Skeletal muscle cell (primary cell): ENCODE measurements at regions not wholly inside any gene's neighbourhood (a gene's known extent, or its start where the extent isn't known, plus 50 kb on each side); places are given as distances from the start of the nearest gene placed in this dataset.
"Not testable (repeated sequence)": the region's sequence is repeated elsewhere in the genome, so short reads cannot be mapped to it uniquely, and the experiment has no call there.

Source experiments
- DNase-seq: peaks from one replicate; pipeline ENCODE4 v3.0.0-alpha.2; 2010; ENCODE audit warnings: low read depth
- H3K4me3 ChIP-seq: 2 replicates; pipeline ENCODE4 v1.5.1; 2011; ENCODE audit warnings: low read depth, mild to moderate bottlenecking, control low read depth, low read length, moderate library complexity

- H3K4me3 ChIP-seq, result no peak overlapping the region
- DNase-seq, result peak; percentile 24
Observed at GRCh38 chr6:67766057-67766456, 869.0 kb upstream of the ADGRB3 start.

DNA sequence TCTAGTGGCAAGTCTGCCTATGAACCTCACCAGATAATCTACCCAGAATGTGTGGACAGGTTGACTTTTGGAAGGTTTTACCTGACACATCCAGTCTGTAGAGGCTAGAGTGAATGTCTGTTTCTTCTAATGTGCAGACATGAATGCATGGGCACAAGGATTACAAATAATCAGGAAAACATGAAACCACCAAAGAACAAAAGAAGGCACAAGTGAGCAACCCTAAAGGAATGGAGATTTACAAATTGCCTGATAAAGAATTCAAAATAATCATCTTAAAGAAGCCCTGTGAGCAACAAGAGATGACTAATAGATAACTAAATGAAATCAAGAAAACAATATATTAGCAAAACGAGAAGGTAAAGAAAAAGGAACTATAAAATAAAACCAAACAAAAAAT, 876.1 kb upstream of the ADGRB3 start:
- DNase-seq, result no peak
- no peak overlapping the region for H3K4me3 ChIP-seq

- DNase-seq, result no peak
- no peak overlapping the region for H3K4me3 ChIP-seq
Observed at GRCh38 chr6:67757465-67758033, 877.5 kb upstream of the ADGRB3 start.

GRCh38 chr6:67748521-67748920, 886.6 kb upstream of the ADGRB3 start:
- no peak for DNase-seq
- H3K4me3 ChIP-seq, result no peak overlapping the region

DNA sequence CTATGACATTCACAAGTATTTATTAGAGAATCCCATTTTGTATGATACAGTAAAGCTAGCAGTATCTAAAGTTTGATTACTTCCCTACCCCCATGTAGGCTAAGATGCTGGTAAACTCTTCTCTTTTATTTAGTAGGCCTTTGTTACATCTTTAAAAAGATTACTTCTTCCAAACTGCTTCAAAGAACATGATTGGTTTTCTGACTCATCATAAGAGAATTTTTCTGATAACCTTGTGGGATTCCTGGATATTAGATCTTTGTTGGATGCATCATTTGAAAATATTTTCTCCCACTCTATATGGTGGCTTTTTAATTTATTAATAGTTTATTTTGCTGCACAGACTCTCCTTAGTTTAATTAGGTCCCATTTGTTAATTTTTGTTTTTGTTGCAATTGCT, 898.3 kb upstream of the ADGRB3 start:
- H3K4me3 ChIP-seq, result no peak overlapping the region
- no peak for DNase-seq

GRCh38 chr6:67736161-67736560, 898.9 kb upstream of the ADGRB3 start:
- no peak for DNase-seq
- H3K4me3 ChIP-seq, result no peak overlapping the region

- DNase-seq, result no peak
- H3K4me3 ChIP-seq, result no peak overlapping the region
Observed at GRCh38 chr6:67735623-67736022, 899.5 kb upstream of the ADGRB3 start.

- DNase-seq, result no peak
- no peak overlapping the region for H3K4me3 ChIP-seq
Observed at GRCh38 chr6:67722861-67723261, 912.2 kb upstream of the ADGRB3 start.

DNA sequence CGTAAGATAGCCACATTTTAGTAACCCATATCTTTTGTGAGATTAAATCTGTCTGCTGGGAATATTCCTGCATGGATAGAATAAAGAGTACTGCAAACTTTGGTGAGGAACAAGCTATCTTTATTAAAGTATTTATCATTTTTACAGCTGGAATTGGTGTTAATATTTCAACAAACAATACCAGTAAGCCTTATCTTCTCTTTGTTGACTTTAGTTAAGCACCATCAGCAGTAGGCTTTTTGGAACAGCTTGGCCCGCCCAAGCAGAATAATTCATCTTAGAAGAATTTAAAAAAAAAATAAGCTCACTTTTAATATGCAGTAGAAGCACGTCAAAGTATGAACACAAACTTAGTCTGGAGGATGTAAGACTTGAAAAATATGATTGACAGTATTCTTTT, 917.8 kb upstream of the ADGRB3 start:
- DNase-seq, result no peak
- no peak overlapping the region for H3K4me3 ChIP-seq

DNA sequence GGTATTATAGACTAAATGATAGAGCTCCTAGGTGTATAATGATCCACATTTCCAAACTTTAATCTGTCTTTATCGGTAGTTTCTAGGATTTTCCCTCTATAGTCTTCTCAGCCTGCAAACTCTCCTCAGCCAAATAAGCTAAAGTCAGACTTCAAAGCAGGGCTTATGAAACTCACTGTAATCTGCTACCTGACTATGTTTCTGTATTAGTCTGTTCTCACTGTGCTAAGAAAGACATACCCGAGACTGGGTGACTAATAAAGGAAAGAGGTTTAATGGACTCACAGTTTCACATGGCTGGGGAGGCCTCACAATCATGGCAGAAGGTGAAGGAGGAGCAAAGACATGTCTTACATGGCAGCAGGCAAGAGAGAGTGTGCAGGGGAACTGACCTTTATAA, 928.7 kb upstream of the ADGRB3 start:
- no peak for DNase-seq
- H3K4me3 ChIP-seq, result no peak overlapping the region

- no peak overlapping the region for H3K4me3 ChIP-seq
- no peak for DNase-seq
Observed at GRCh38 chr6:67698534-67698933, 936.5 kb upstream of the ADGRB3 start.

DNA sequence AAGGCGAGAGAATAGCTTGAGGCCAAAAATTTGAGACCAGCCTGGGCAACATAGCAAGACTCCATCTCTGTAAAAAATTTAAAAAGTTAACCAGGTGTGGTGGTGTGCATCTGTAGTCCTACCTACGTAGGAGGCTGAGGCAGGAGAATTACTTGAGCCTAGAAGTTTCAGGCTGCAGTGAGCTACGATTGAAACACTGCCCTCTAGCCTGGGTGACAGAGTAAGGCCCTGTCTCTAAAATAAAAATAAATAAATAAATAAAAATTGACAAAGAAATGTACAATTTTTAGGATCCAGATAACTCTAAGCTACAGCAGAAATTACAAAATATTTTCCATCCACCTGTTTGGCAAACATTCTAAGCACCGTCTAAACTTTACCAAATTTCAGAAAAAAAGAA, 941.0 kb upstream of the ADGRB3 start:
- H3K4me3 ChIP-seq, result no peak overlapping the region
- no peak for DNase-seq

GRCh38 chr6:67689329-67689728, 945.8 kb upstream of the ADGRB3 start:
- no peak for DNase-seq
- H3K4me3 ChIP-seq, result no peak overlapping the region

GRCh38 chr6:67687396-67687795, 947.7 kb upstream of the ADGRB3 start:
- no peak overlapping the region for H3K4me3 ChIP-seq
- no peak for DNase-seq

GRCh38 chr6:67686225-67686624, 948.9 kb upstream of the ADGRB3 start:
- not testable (repeated sequence) for H3K4me3 ChIP-seq, DNase-seq

GRCh38 chr6:67683960-67684359, 951.1 kb upstream of the ADGRB3 start:
- H3K4me3 ChIP-seq, result no peak overlapping the region
- DNase-seq, result peak; percentile 62

GRCh38 chr6:67680297-67680932, 954.7 kb upstream of the ADGRB3 start:
- DNase-seq, result peak; percentile 28
- H3K4me3 ChIP-seq, result no peak overlapping the region

- no peak for DNase-seq
- no peak overlapping the region for H3K4me3 ChIP-seq
Observed at GRCh38 chr6:67679566-67680296, 955.4 kb upstream of the ADGRB3 start.

DNA sequence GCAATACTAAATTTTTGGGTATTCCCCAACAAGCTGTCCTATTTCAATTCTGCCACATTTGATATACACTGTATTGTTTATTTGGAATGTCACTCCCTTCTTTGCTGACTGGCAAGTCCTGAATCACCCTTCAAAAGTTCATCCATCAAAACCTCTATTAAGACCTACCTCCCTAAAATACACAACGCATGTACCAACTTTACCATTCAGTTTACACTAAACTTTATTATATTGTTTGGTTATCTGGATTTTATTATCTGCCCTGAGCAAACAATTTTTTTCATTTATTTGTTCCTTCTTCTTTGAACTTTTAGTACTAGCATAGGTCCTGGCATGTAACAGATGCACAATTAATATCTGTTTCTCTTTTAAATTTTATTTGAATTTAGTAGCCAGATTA, 958.2 kb upstream of the ADGRB3 start:
- H3K4me3 ChIP-seq, result no peak overlapping the region
- DNase-seq, result no peak

GRCh38 chr6:67667637-67668422, 967.3 kb upstream of the ADGRB3 start:
- H3K4me3 ChIP-seq, result no peak overlapping the region
- no peak for DNase-seq
